GM21529 (cell line): ENCODE measurements at regions not wholly inside any gene's neighbourhood (a gene's known extent, or its start where the extent isn't known, plus 50 kb on each side); places are given as distances from the start of the nearest gene placed in this dataset.
"Not testable (repeated sequence)": the region's sequence is repeated elsewhere in the genome, so short reads cannot be mapped to it uniquely, and the experiment has no call there.

Source experiments
- ATAC-seq: cut with Tn5 transposase; IDR thresholded peaks from one replicate; pipeline ENCODE4 v1.9.1; 2021; ENCODE audit not compliant: unreplicated experiment

GRCh38 chr1:170436928-170437327 is 95.0 kb upstream of the GORAB start:
- ATAC-seq, result no peak

GRCh38 chr1:170445096-170445495 is 86.9 kb upstream of the GORAB start:
- ATAC-seq, result no peak

- ATAC-seq, result no peak
These were observed 83.3 kb upstream of the GORAB start for GRCh38 chr1:170448661-170449158.

GRCh38 chr1:170457325-170458050 is 74.5 kb upstream of the GORAB start:
- not testable (repeated sequence) for ATAC-seq

- no peak for ATAC-seq
These were observed 72.0 kb upstream of the GORAB start for GRCh38 chr1:170460001-170460400.

GRCh38 chr1:170460414-170461155 is 71.4 kb upstream of the GORAB start:
- ATAC-seq, result no peak

- no peak for ATAC-seq
These were observed 70.6 kb upstream of the GORAB start for GRCh38 chr1:170461291-170461747.

GRCh38 chr1:170461762-170462384 is 70.1 kb upstream of the GORAB start:
- ATAC-seq, result no peak

- ATAC-seq, result no peak
These were observed 61.8 kb upstream of the GORAB start for GRCh38 chr1:170470121-170470520.

- no peak for ATAC-seq
These were observed 60.4 kb upstream of the GORAB start for GRCh38 chr1:170471398-170472053.

- no peak for ATAC-seq
These were observed 51.0 kb upstream of the GORAB start for GRCh38 chr1:170481000-170481399.
